Uterus (tissue), 3 donors: ENCODE measurements at regions not wholly inside any gene's neighbourhood (a gene's known extent, or its start where the extent isn't known, plus 50 kb on each side); places are given as distances from the start of the nearest gene placed in this dataset.

Source experiments
- DNase-seq, 2 donors: peaks; one replicate each; pipeline ENCODE4 v3.0.0-alpha.2; 2019 to 2020
- H3K27ac ChIP-seq, 2 donors: fragments of 200-600 bp; sonication (generic); 1 replicate in 1 of 2; 2 replicates in 1 of 2; pipeline ENCODE4 v1.5.1; 2016 to 2018
- H3K27me3 ChIP-seq, 2 donors: fragments of 200-600 bp; sonication (generic); one replicate each; pipeline ENCODE4 v1.5.1; 2018 to 2019; ENCODE audit warnings: control low read depth in 1 of 2
- H3K36me3 ChIP-seq, 2 donors: fragments of 200-600 bp; sonication (generic); one replicate each; pipeline ENCODE4 v1.5.1; 2019; ENCODE audit warnings: control low read depth in 1 of 2
- H3K4me1 ChIP-seq, 2 donors: fragments of 200-600 bp; sonication (generic); one replicate each; pipeline ENCODE4 v1.5.1; 2018 to 2019; ENCODE audit warnings: control low read depth in 1 of 2
- H3K4me3 ChIP-seq, 2 donors: fragments of 200-600 bp; sonication (generic); 1 replicate in 1 of 2; 2 replicates in 1 of 2; pipeline ENCODE4 v1.5.1; 2018 to 2019; ENCODE audit warnings: mild to moderate bottlenecking in 1 of 2
- H3K9me3 ChIP-seq, 2 donors: fragments of 200-600 bp; sonication (generic); one replicate each; pipeline ENCODE4 v1.5.1; 2019; ENCODE audit warnings: control low read depth in 1 of 2
- POLR2A ChIP-seq, 2 donors: fragments of 450-650 bp; IDR thresholded peaks; one replicate each; pipeline ENCODE4 v1.6.1; 2016; ENCODE audit warnings: antibody characterized with exemption in 2 of 2, mild to moderate bottlenecking in 1 of 2, moderate library complexity in 1 of 2
- intact Hi-C: fragments of 100-400 bp; cut with DNase I; formaldehyde crosslinking; loops from one replicate; pipeline ENCODE4 v1.15.1; 2023; ENCODE audit warnings: low total_unique reads
- TF ChIP-seq, protein P1 (sequence below), 4 experiments: fragments of 200-600 bp in 2 of 4; fragments of 450-650 bp in 2 of 4; sonication (generic) in 2 of 4; IDR thresholded peaks; one replicate each; pipeline ENCODE4 v1.5.1; 2016 to 2019; ENCODE audit warnings: antibody characterized with exemption in 4 of 4, mild to moderate bottlenecking in 2 of 4, moderate library complexity in 1 of 4
- donor health status: DM: yes; HTN: yes; CAD: no.

DNA sequence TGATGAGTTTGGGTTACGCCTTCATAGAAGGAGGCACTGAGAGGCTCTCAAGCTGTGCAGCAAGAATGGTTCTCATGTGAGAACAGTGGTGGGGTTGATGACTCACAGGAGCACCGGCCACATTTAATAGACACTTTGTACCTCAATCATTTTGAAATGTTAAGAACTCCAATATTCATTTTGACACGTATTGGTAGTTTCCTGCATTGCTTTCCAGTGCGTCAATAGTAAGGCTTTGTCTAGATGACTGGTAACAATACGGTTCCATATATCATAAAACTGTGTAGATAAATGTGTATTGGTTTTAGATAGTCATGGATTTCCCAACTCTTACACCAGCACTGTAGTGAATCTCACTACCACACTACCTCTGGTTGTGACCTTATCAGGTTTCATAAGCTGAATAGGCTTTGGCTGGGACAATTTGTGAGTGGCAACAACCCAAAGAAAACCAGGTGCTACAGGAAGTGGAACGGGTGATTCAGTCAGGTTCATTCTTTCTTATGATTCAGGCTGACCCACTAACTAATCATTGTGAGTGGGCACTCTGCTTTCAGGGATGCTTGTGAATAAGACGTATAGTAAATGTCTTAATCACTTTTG is 362.6 kb downstream of the KLF5 start:
- Histone ChIP-seq H3K27ac (no peak overlapping the region), H3K36me3 (no peaks in the 10 kb centered on the region), H3K4me3 (no peak overlapping the region), H3K9me3 (no peaks in the 10 kb centered on the region), H3K27me3 (no peaks in the 10 kb centered on the region), H3K4me1 (no peaks in the 10 kb centered on the region)
- intact Hi-C loops: no loop called here
- DNase-seq: no peak
- no peak for TF ChIP-seq POLR2A (IDR thresholded peaks at IDR 0.05)
- TF ChIP-seq, protein P1, sequence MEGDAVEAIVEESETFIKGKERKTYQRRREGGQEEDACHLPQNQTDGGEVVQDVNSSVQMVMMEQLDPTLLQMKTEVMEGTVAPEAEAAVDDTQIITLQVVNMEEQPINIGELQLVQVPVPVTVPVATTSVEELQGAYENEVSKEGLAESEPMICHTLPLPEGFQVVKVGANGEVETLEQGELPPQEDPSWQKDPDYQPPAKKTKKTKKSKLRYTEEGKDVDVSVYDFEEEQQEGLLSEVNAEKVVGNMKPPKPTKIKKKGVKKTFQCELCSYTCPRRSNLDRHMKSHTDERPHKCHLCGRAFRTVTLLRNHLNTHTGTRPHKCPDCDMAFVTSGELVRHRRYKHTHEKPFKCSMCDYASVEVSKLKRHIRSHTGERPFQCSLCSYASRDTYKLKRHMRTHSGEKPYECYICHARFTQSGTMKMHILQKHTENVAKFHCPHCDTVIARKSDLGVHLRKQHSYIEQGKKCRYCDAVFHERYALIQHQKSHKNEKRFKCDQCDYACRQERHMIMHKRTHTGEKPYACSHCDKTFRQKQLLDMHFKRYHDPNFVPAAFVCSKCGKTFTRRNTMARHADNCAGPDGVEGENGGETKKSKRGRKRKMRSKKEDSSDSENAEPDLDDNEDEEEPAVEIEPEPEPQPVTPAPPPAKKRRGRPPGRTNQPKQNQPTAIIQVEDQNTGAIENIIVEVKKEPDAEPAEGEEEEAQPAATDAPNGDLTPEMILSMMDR (IDR thresholded peaks at IDR 0.05): no peak

DNA sequence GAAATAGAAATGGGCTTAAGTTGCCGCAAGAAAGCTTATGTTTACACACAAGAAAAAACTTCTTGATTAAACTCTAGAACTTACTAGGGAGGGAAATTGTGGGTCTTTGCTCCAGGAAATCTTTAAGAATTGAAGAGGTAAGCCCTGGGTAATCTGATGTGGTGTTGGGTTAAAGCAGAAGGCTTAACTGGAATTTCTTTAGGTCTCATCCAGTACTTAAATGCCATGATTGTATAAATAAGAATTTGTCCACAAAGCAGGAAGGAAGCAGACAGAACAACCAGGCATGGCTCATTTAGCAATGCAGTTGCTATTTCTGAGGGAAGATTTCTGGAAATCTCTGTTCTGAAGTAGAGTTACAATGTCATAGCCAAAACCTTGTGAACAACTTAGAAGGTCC is 360.4 kb downstream of the KLF5 start:
- no peaks in the 10 kb centered on the region for H3K36me3 ChIP-seq
- no peaks in the 10 kb centered on the region for H3K27me3 ChIP-seq
- no peaks in the 10 kb centered on the region for H3K9me3 ChIP-seq
- no peak for TF ChIP-seq POLR2A (IDR thresholded peaks at IDR 0.05)
- TF ChIP-seq, protein P1 (IDR thresholded peaks at IDR 0.05): no peak
- H3K4me1 ChIP-seq: no peaks in the 10 kb centered on the region
- intact Hi-C loops: no loop called here
- no peak for DNase-seq
- no peak overlapping the region for H3K4me3 ChIP-seq
- no peak overlapping the region for H3K27ac ChIP-seq

DNA sequence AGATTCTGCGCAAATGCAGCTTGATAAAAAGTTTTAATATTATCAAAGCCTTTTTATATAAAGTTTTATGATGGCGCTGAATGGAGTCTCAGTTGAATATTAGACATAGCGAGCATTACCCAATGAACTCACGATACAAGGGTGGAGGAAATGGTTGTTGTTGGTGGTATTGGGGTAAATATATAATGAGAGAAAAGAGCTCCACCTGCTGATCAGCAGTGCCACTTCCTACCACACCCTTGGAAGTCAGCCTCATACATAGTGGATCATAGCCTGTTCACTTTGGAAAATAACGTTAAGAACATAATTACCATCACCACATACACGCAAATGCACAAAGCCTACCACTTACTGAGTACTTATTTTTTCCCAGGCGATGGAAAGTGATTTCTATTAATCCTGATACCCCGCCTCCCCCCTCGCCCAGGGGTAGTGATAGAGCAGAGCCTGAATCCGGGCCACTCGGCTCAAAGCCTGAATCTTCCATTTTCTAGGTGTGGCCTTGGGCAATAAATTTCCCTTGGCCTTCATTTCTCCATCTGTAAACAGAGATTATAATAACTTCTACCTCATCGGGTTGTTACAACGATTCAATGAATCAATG is 358.3 kb downstream of the KLF5 start:
- H3K4me3 ChIP-seq: no peak overlapping the region
- H3K9me3 ChIP-seq: no peaks in the 10 kb centered on the region
- H3K27ac ChIP-seq: no peak overlapping the region
- intact Hi-C loops: no loop called here
- H3K4me1 ChIP-seq: no peaks in the 10 kb centered on the region
- no peak for TF ChIP-seq POLR2A (IDR thresholded peaks at IDR 0.05)
- DNase-seq: no peak
- H3K36me3 ChIP-seq: no peaks in the 10 kb centered on the region
- no peaks in the 10 kb centered on the region for H3K27me3 ChIP-seq

DNA sequence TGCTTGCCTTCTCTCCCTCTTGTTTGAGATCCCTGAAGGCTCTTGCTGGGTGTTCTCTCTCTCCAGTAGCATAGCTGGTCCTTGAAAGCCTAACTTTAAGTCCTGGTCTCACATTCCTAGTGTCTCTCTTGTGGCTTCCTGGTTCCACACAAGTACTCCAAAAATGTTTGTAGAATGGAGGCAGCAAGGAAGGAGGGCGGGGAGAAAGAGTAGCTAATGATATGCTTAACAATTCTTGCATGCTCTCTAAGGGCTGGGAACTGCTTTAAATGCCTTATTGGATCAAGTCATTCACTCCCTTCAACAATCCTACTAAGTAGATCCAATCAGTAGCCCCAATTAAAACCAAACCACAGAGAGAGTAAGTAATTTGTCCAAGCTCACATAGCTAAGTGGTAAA is 357.3 kb downstream of the KLF5 start:
- no peaks in the 10 kb centered on the region for H3K9me3 ChIP-seq
- no peaks in the 10 kb centered on the region for H3K27me3 ChIP-seq
- no peaks in the 10 kb centered on the region for H3K36me3 ChIP-seq
- H3K4me1 ChIP-seq: no peaks in the 10 kb centered on the region
- TF ChIP-seq, protein P1 (IDR thresholded peaks at IDR 0.05): no peak
- no peak for TF ChIP-seq POLR2A (IDR thresholded peaks at IDR 0.05)
- DNase-seq: no peak
- intact Hi-C loops: no loop called here
- no peak overlapping the region for H3K27ac ChIP-seq
- no peak overlapping the region for H3K4me3 ChIP-seq

DNA sequence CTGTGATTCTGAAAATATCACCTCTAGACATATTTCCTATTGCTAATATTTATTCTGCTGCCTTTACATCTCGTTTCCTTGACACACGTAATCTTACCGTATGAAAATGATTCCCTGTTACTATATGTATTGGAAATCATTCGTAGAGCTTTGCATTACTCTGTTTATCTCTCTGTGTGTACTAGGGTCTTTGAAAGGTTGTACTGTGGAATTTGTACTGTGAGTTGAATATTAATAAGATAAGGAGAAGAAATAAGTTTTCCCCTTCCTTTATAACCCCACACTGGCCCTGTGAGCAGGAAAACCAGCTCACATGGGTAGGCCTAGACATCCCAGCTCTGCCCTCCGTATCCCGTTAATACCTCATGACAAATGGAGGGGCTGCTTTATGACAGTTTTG is 354.9 kb downstream of the KLF5 start:
- Histone ChIP-seq H3K4me1 (no peaks in the 10 kb centered on the region), H3K27ac (no peak overlapping the region), H3K36me3 (no peaks in the 10 kb centered on the region), H3K9me3 (no peaks in the 10 kb centered on the region), H3K27me3 (no peaks in the 10 kb centered on the region), H3K4me3 (no peak overlapping the region)
- DNase-seq: no peak
- no peak for TF ChIP-seq POLR2A (IDR thresholded peaks at IDR 0.05)
- TF ChIP-seq, protein P1 (IDR thresholded peaks at IDR 0.05): no peak
- intact Hi-C loops: no loop called here
